Fibroblast of the aortic adventitia (primary cell): ENCODE measurements at regions not wholly inside any gene's neighbourhood (a gene's known extent, or its start where the extent isn't known, plus 50 kb on each side); places are given as distances from the start of the nearest gene placed in this dataset.
"Not testable (repeated sequence)": the region's sequence is repeated elsewhere in the genome, so short reads cannot be mapped to it uniquely, and the experiment has no call there.

Experiments used
- DNase-seq: peaks from one replicate; pipeline ENCODE4 v3.0.0-alpha.2; 2010; ENCODE audit warnings: low read depth
- H3K4me3 ChIP-seq: 2 replicates; pipeline ENCODE4 v1.5.1; 2011; ENCODE audit warnings: low read depth, mild to moderate bottlenecking, control low read depth, low read length, moderate library complexity
- CTCF ChIP-seq: IDR thresholded peaks from 2 replicates; pipeline ENCODE4 v1.5.1; 2011; ENCODE audit warnings: mild to moderate bottlenecking, low read length, control low read depth, inconsistent platforms; ENCODE audit not compliant: insufficient read depth

DNA sequence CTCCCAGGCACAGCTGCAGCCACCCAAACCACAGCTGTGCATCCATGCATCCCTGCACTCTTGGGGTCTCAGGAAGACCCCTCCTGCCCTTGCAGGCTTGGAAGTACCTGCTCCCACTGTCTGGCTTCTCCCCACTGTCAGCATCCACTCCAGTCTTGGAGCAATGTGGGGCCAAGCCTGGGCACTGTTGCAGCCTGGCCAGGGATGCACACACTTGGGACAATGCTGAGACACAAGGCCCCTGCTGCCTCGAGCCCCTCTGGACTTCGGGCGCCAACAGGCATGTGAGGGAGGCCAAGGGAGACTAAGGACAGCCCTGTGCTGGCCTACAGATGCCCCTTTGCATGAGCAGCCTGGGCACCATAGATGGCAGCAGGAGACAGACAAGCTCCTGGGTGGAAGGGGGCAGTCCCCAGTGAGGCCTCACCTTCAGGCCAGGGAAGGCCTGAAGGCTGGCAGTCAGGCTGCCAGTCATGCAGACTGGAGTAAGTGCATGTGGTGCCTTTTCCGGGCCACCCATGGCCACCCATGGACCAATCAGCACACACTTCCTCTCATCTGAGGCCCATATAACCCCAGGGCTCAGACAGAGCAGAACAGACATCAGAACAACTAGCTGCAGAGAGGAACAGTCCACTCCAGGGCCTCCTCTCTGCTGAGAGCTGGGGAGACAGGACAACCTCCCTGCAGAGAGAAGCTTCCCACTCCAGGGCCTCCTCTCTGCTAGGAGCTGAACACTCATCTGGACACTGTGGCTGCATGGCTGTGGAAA, 219.0 kb downstream of the VGLL3 start:
- DNase-seq, result no peak
- H3K4me3 ChIP-seq, result no peak overlapping the region
- no peak for TF ChIP-seq CTCF

DNA sequence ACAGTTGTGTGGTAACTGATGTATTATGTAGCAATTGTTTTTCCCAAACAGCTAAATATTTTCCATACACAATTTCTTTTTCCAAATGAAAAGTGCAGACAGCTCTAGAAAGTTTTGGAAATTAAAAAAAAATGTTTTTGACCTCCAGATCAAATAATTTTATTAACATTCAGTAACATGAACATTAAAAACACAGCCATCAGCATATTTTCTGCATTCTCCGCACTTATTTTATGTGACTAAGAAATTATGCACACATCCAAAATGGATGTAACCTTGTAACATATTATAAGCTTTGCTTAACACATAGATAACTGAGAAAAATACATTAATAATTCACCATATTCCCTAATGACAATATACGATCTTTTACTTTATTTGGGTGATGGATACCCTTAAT, 224.6 kb downstream of the VGLL3 start:
- no peak for TF ChIP-seq CTCF
- no peak for DNase-seq
- H3K4me3 ChIP-seq, result no peak overlapping the region

- H3K4me3 ChIP-seq, DNase-seq: not testable (repeated sequence)
Observed at GRCh38 chr3:86757322-86758179, 233.4 kb downstream of the VGLL3 start.

- no peak for TF ChIP-seq CTCF
- no peak overlapping the region for H3K4me3 ChIP-seq
- no peak for DNase-seq
Observed at GRCh38 chr3:86748015-86748414, 242.9 kb downstream of the VGLL3 start.

GRCh38 chr3:86744051-86744450, 246.9 kb downstream of the VGLL3 start:
- TF ChIP-seq CTCF, result no peak
- DNase-seq, result no peak
- H3K4me3 ChIP-seq, result no peak overlapping the region

DNA sequence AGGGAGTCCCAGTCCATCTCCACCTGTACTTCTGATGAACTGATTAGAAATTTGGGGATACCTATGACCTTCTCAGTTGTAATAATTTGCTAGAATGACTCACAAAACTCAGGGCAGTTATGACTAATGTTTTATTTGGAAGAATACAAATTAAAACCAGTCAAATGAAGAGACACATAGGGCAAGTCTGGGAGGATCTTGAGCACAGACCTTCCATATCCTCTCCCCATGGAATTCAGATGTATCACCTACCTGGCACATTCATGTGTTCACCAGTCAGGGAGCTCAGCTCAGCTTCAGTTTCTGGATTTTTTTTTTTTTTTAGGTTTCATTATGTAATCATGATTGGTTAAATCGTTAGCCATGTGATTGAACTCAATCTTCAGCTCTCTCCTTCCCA, 247.7 kb downstream of the VGLL3 start:
- no peak for DNase-seq
- no peak overlapping the region for H3K4me3 ChIP-seq
- no peak for TF ChIP-seq CTCF

- no peak for DNase-seq
- no peak for TF ChIP-seq CTCF
- no peak overlapping the region for H3K4me3 ChIP-seq
Observed at GRCh38 chr3:86740751-86741150, 250.2 kb downstream of the VGLL3 start.
